Glutamatergic neuron (in vitro differentiated cells): ENCODE measurements at regions not wholly inside any gene's neighbourhood (a gene's known extent, or its start where the extent isn't known, plus 50 kb on each side); places are given as distances from the start of the nearest gene placed in this dataset.

Source experiments
- DNase-seq: peaks from one replicate; pipeline ENCODE4 v3.0.0; 2022
- H3K27ac Mint-ChIP-seq: one replicate; pipeline ENCODE4 v1.8.0; 2020; ENCODE audit warnings: mild to moderate bottlenecking, mixed read lengths, inconsistent platforms; ENCODE audit not compliant: unreplicated experiment
- H3K27me3 Mint-ChIP-seq: one replicate; pipeline ENCODE4 v1.8.0; 2020; ENCODE audit warnings: mild to moderate bottlenecking, moderate library complexity, mixed read lengths, inconsistent platforms; ENCODE audit not compliant: unreplicated experiment
- H3K36me3 Mint-ChIP-seq: one replicate; pipeline ENCODE4 v1.8.0; 2020; ENCODE audit warnings: mild to moderate bottlenecking, mixed read lengths, inconsistent platforms; ENCODE audit not compliant: unreplicated experiment
- H3K4me1 Mint-ChIP-seq: one replicate; pipeline ENCODE4 v1.8.0; 2020; ENCODE audit warnings: mild to moderate bottlenecking, low read depth, mixed read lengths, inconsistent platforms; ENCODE audit not compliant: unreplicated experiment
- H3K4me3 Mint-ChIP-seq: one replicate; pipeline ENCODE4 v1.8.0; 2020; ENCODE audit warnings: mild to moderate bottlenecking, mixed read lengths, inconsistent platforms; ENCODE audit not compliant: unreplicated experiment
- H3K9me3 Mint-ChIP-seq: one replicate; pipeline ENCODE4 v1.8.0; 2020; ENCODE audit warnings: mild to moderate bottlenecking, moderate library complexity, mixed read lengths, inconsistent platforms; ENCODE audit not compliant: unreplicated experiment
- TF ChIP-seq, protein P1 (sequence below): fragments of 200-600 bp; sonication (generic); IDR thresholded peaks from one replicate; pipeline ENCODE4 v1.5.0; 2021; ENCODE audit not compliant: partially characterized antibody, unreplicated experiment

DNA sequence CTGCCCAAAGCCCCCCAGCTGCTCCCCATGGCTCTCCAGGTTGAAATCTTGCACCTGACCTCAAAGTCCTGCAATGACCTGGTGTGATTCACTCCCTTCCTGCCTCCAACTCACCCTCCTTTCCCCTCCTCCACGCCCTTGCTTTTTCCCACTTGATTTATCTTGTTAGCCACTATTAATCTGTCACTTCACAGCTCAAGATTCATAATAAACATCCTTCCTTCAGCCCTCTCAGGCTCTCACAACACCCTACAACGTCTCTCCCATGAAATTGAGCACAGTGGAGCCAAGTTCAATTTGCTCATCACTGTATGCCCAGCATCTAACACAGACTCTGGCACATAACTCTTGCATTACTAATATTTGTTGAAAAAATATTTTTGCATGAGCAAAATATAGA is 85.6 kb upstream of the SLC35G4 start:
- no peaks in the 10 kb centered on the region for H3K4me1 Mint-ChIP-seq
- H3K4me3 Mint-ChIP-seq, result no peak overlapping the region
- no peak overlapping the region for H3K27ac Mint-ChIP-seq
- H3K27me3 Mint-ChIP-seq, result peaks cover 2% of the 10 kb centered on the region
- DNase-seq, result no peak
- H3K9me3 Mint-ChIP-seq, result no peaks in the 10 kb centered on the region
- H3K36me3 Mint-ChIP-seq, result peaks cover 6% of the 10 kb centered on the region
- TF ChIP-seq, protein P1, sequence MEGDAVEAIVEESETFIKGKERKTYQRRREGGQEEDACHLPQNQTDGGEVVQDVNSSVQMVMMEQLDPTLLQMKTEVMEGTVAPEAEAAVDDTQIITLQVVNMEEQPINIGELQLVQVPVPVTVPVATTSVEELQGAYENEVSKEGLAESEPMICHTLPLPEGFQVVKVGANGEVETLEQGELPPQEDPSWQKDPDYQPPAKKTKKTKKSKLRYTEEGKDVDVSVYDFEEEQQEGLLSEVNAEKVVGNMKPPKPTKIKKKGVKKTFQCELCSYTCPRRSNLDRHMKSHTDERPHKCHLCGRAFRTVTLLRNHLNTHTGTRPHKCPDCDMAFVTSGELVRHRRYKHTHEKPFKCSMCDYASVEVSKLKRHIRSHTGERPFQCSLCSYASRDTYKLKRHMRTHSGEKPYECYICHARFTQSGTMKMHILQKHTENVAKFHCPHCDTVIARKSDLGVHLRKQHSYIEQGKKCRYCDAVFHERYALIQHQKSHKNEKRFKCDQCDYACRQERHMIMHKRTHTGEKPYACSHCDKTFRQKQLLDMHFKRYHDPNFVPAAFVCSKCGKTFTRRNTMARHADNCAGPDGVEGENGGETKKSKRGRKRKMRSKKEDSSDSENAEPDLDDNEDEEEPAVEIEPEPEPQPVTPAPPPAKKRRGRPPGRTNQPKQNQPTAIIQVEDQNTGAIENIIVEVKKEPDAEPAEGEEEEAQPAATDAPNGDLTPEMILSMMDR, result no peak

GRCh38 chr18:11522992-11523391 is 86.4 kb upstream of the SLC35G4 start:
- no peak for DNase-seq
- peaks cover 2% of the 10 kb centered on the region for H3K27me3 Mint-ChIP-seq
- TF ChIP-seq, protein P1, result no peak
- H3K36me3 Mint-ChIP-seq, result peaks cover 6% of the 10 kb centered on the region
- H3K27ac Mint-ChIP-seq, result no peak overlapping the region
- H3K4me3 Mint-ChIP-seq, result no peak overlapping the region
- peaks cover 2% of the 10 kb centered on the region for H3K4me1 Mint-ChIP-seq
- no peaks in the 10 kb centered on the region for H3K9me3 Mint-ChIP-seq

DNA sequence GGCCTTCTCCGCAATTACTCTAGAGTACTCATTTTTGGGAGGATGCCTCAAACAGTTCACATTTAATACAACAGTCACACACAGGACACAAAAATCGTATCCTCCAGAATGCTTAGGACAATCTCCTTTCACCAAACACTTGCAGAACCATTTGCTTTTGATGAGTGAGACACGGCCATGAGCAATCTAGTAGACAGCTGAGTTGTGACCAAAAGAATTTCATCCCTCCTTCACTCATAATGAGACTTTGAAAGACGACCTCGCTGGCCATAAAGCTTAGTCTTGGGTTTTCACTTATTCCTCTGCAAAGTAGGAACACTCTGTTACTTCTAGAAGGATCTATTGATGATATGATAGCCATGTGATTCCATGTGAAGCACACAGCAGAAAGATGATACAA is 87.5 kb upstream of the SLC35G4 start:
- no peak overlapping the region for H3K4me3 Mint-ChIP-seq
- no peak overlapping the region for H3K27ac Mint-ChIP-seq
- H3K27me3 Mint-ChIP-seq, result peaks cover 2% of the 10 kb centered on the region
- peaks cover 6% of the 10 kb centered on the region for H3K36me3 Mint-ChIP-seq
- H3K9me3 Mint-ChIP-seq, result no peaks in the 10 kb centered on the region
- TF ChIP-seq, protein P1, result no peak
- H3K4me1 Mint-ChIP-seq, result peaks cover 8% of the 10 kb centered on the region
- no peak for DNase-seq

GRCh38 chr18:11520536-11520935 is 88.9 kb upstream of the SLC35G4 start:
- Mint-ChIP-seq H3K4me1 (peaks cover 11% of the 10 kb centered on the region), H3K4me3 (no peak overlapping the region), H3K27ac (no peak overlapping the region), H3K9me3 (no peaks in the 10 kb centered on the region), H3K27me3 (peaks cover 2% of the 10 kb centered on the region), H3K36me3 (peaks cover 6% of the 10 kb centered on the region)
- no peak for DNase-seq
- TF ChIP-seq, protein P1, result no peak

DNA sequence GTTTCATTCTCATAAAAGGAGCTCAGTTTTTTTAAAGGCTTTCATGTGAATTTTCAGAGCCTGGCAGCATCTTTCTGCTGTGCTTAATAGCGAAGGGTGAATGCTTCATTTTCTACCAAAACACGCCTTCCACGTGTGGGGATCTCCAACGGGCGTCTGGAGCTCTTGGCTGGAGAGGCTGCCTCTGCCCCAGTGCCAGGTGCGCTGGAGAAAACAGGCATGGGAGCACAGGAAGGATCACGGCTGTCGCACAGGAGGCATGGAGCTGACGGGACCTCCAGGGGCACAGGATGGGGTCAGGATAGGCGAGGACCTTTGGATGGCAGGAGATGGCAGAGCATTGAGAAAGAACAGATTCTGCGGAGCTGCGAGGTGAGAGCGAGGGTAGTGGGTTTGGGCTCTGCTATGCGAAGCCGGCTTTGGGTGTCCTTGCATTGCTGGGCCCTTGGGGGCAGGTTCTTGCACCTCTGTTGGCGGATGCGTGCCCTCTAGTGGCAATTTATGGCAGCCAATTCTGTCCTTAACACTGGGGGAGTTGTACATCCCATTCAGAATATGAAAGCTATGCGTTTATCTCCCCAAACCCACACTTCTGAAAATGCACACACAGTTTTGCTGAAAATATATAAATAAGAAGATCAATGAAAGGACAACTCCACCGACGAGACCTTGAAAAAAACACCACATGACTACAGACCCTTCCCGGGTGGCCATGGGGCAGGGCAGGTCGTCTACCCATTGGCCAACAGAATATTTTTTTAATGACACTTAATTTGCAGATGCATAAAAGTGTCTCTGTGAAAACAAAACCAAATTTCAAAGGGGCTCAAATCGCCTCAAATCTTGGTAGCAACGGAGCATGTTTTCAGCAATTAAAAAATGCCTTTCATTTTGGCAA is 90.4 kb upstream of the SLC35G4 start:
- Mint-ChIP-seq H3K4me1 (peaks cover 11% of the 10 kb centered on the region), H3K4me3 (no peak overlapping the region), H3K27ac (no peak overlapping the region), H3K27me3 (peaks cover 2% of the 10 kb centered on the region), H3K9me3 (no peaks in the 10 kb centered on the region), H3K36me3 (peaks cover 6% of the 10 kb centered on the region)
- TF ChIP-seq, protein P1, result peak; percentile 71
- peak; percentile 70 for DNase-seq
